ENCODE measurements at regions not wholly inside any gene's neighbourhood (a gene's known extent, or its start where the extent isn't known, plus 50 kb on each side); places are given as distances from the start of the nearest gene placed in this dataset.

GRCh38 chr2:240201866-240202265, 61.4 kb upstream of the OTOS start:
- Histone ChIP-seq H3K4me1 (ENCODE audit: insufficient read depth) (peaks cover 7% of the 10 kb centered on the region), H3K27me3 (no peaks in the 10 kb centered on the region), H3K27ac (no peak overlapping the region), H3K9me3 (no peaks in the 10 kb centered on the region), H3K4me3 (no peak overlapping the region), H3K36me3 (no peaks in the 10 kb centered on the region)
- intact Hi-C loops (cut with DNase I): no loop called here
- TF ChIP-seq CTCF (IDR thresholded peaks at IDR 0.05) (no peak), POLR2A (IDR thresholded peaks at IDR 0.05) (no peak), EP300 (IDR thresholded peaks at IDR 0.05) (no peak)
- DNase-seq: peak in 1 of 5 donors; percentile 15
- 73 to 82% (median 79%) methylated on average over 9 of the region's 9 CpGs for WGBS, 3 donors

- no peak for TF ChIP-seq CTCF (IDR thresholded peaks at IDR 0.05)
- no peak overlapping the region for H3K4me3 ChIP-seq
- DNase-seq: no peak
- peaks cover 7% of the 10 kb centered on the region for H3K4me1 ChIP-seq (ENCODE audit: insufficient read depth)
- no peaks in the 10 kb centered on the region for H3K27me3 ChIP-seq
- intact Hi-C loops (cut with DNase I): no loop called here
- no peaks in the 10 kb centered on the region for H3K36me3 ChIP-seq
- no peak overlapping the region for H3K27ac ChIP-seq
- 67 to 73% (median 72%) methylated on average over 5 of the region's 5 CpGs for WGBS, 3 donors
- H3K9me3 ChIP-seq: no peaks in the 10 kb centered on the region
Measured at GRCh38 chr2:240202586-240202985, 62.1 kb upstream of the OTOS start.

- peak in 1 of 5 donors; percentile 19 for DNase-seq
- Histone ChIP-seq H3K4me1 (ENCODE audit: insufficient read depth) (peaks cover 7% of the 10 kb centered on the region), H3K27ac (no peak overlapping the region), H3K36me3 (no peaks in the 10 kb centered on the region), H3K4me3 (no peak overlapping the region), H3K9me3 (no peaks in the 10 kb centered on the region), H3K27me3 (no peaks in the 10 kb centered on the region)
- TF ChIP-seq CTCF (IDR thresholded peaks at IDR 0.05) (no peak), EP300 (IDR thresholded peaks at IDR 0.05) (no peak)
- WGBS, 3 donors: 83 to 86% (median 83%) methylated on average over 13 of the region's 13 CpGs
- intact Hi-C loops (cut with DNase I): no loop called here
Measured at GRCh38 chr2:240203031-240203787, 62.8 kb upstream of the OTOS start.

- TF ChIP-seq CTCF (IDR thresholded peaks at IDR 0.05) (no peak), EP300 (IDR thresholded peaks at IDR 0.05) (no peak), POLR2A (IDR thresholded peaks at IDR 0.05) (no peak)
- Histone ChIP-seq H3K27ac (no peak overlapping the region), H3K36me3 (no peaks in the 10 kb centered on the region), H3K27me3 (no peaks in the 10 kb centered on the region), H3K4me3 (no peak overlapping the region), H3K9me3 (no peaks in the 10 kb centered on the region), H3K4me1 (ENCODE audit: insufficient read depth) (peaks cover 7% of the 10 kb centered on the region)
- intact Hi-C loops (cut with DNase I): no loop called here
- peak in 1 of 5 donors; percentile 17 for DNase-seq
- 89 to 93% (median 91%) methylated on average over 11 of the region's 11 CpGs for whole genome bisulfite sequencing, 3 donors
Measured at GRCh38 chr2:240203788-240204270, 63.4 kb upstream of the OTOS start.
